Transverse colon (tissue), 4 donors: ENCODE measurements at regions not wholly inside any gene's neighbourhood (a gene's known extent, or its start where the extent isn't known, plus 50 kb on each side); places are given as distances from the start of the nearest gene placed in this dataset.

Experiments
- DNase-seq: peaks from one replicate; pipeline ENCODE4 v3.0.0-alpha.2; 2019
- H3K27ac ChIP-seq, 4 donors: fragments of 200-600 bp; sonication (generic); 2 replicates each; pipeline ENCODE4 v1.5.1; 2016 to 2018; ENCODE audit warnings: inconsistent platforms in 4 of 4
- H3K27me3 ChIP-seq: fragments of 200-600 bp; sonication (generic); 2 replicates; pipeline ENCODE4 v1.5.1; 2017; ENCODE audit warnings: inconsistent platforms
- H3K36me3 ChIP-seq, 4 donors: fragments of 200-600 bp; sonication (generic); 2 replicates each; pipeline ENCODE4 v1.5.1; 2017 to 2019; ENCODE audit warnings: inconsistent platforms in 4 of 4
- H3K4me1 ChIP-seq, 4 donors: fragments of 200-600 bp; sonication (generic); 2 replicates each; pipeline ENCODE4 v1.5.1; 2017 to 2020; ENCODE audit warnings: inconsistent platforms in 4 of 4
- H3K4me3 ChIP-seq, 4 donors: fragments of 200-600 bp; sonication (generic); 1 replicate in 1 of 4; 2 replicates in 3 of 4; pipeline versions ENCODE4 v1.5.1 to v1.6.1; 2017 to 2019; ENCODE audit warnings: inconsistent platforms in 4 of 4
- H3K9me3 ChIP-seq, 2 donors: fragments of 200-600 bp; sonication (generic); 2 replicates each; pipeline ENCODE4 v1.5.1; 2017 to 2019; ENCODE audit warnings: inconsistent platforms in 2 of 2
- CTCF ChIP-seq, 5 experiments: fragments of 200-600 bp in 3 of 5; fragments of 450-650 bp in 2 of 5; sonication (generic) in 3 of 5; IDR thresholded peaks; 1 replicate in 2 of 5; 2 replicates in 3 of 5; pipeline ENCODE4 v1.5.1; 2016 to 2017; ENCODE audit warnings: antibody characterized with exemption in 5 of 5, inconsistent platforms in 3 of 5, mild to moderate bottlenecking in 2 of 5, moderate library complexity in 1 of 5
- EP300 ChIP-seq: sonication (generic); formaldehyde crosslinking; IDR thresholded peaks from one replicate; pipeline ENCODE4 v1.6.1; 2017; ENCODE audit warnings: antibody characterized with exemption, low read depth
- POLR2A ChIP-seq: fragments of 450-650 bp; IDR thresholded peaks from one replicate; pipeline ENCODE4 v1.6.1; 2016; ENCODE audit warnings: antibody characterized with exemption, mild to moderate bottlenecking, moderate library complexity
- POLR2AphosphoS5 ChIP-seq, 3 donors: sonication (generic); formaldehyde crosslinking; IDR thresholded peaks; one replicate each; pipeline ENCODE4 v1.6.1; 2016; ENCODE audit warnings: antibody characterized with exemption in 3 of 3
- WGBS, 2 donors: methylation state at CpG; one replicate each; pipeline ENCODE4 v1.1.5; 2018; ENCODE audit warnings: low coverage in 1 of 2; 5-methylcytosine and 5-hydroxymethylcytosine counted together
- in situ Hi-C, 4 donors: fragments of 200-750 bp; cut with MboI; loops; one replicate each; pipeline versions ENCODE4 v1.15.0 to v1.15.1; 2017; ENCODE audit warnings: low sequenced_read_pairs in 3 of 4, low pct_ligation_motif_present in 1 of 4, low pct_unique_long_range_greater_than_20kb in 1 of 4
- intact Hi-C: fragments of 100-400 bp; cut with DNase I; formaldehyde crosslinking; loops from one replicate; pipeline ENCODE4 v1.15.1; 2023; ENCODE audit warnings: low total_unique reads

- Histone ChIP-seq H3K4me3 (no peak overlapping the region), H3K27ac (no peak overlapping the region), H3K4me1 (peaks cover 0 to 9% (median 0%) of the 10 kb centered on the region in 4 donors), H3K9me3 (no peaks in the 10 kb centered on the region), H3K27me3 (no peaks in the 10 kb centered on the region), H3K36me3 (no peaks in the 10 kb centered on the region)
- TF ChIP-seq EP300 (no peak), CTCF (IDR thresholded peaks at IDR 0.05) (no peak), POLR2AphosphoS5 (IDR thresholded peaks at IDR 0.05) (no peak), POLR2A (no peak)
- in situ Hi-C loops (no loop called here), intact Hi-C loops (no loop called here)
- DNase-seq = no peak
- WGBS, 2 donors = 69 to 92% methylated on average over 2 to 7 of the region's 7 CpGs
These were observed 121.5 kb upstream of the ZNF438 start for GRCh38 chr10:31153161-31153560.

- TF ChIP-seq EP300 (no peak), POLR2AphosphoS5 (IDR thresholded peaks at IDR 0.05) (no peak), POLR2A (no peak), CTCF (IDR thresholded peaks at IDR 0.05) (no peak)
- no peak overlapping the region for H3K27ac ChIP-seq
- 89% methylated on average over 8 of the region's 8 CpGs; no CpG with 5 or more reads in 1 of the 2 donors for WGBS, 2 donors
- intact Hi-C loops = no loop called here
- in situ Hi-C loops = no loop called here
- H3K9me3 ChIP-seq = no peaks in the 10 kb centered on the region
- no peaks in the 10 kb centered on the region for H3K36me3 ChIP-seq
- H3K4me3 ChIP-seq = no peak overlapping the region
- no peaks in the 10 kb centered on the region for H3K27me3 ChIP-seq
- peaks cover 0 to 9% (median 0%) of the 10 kb centered on the region in 4 donors for H3K4me1 ChIP-seq
- DNase-seq = no peak
These were observed 122.0 kb upstream of the ZNF438 start for GRCh38 chr10:31153692-31154091.

GRCh38 chr10:31154996-31155395, 123.3 kb upstream of the ZNF438 start:
- Histone ChIP-seq H3K36me3 (no peaks in the 10 kb centered on the region), H3K9me3 (no peaks in the 10 kb centered on the region), H3K27me3 (no peaks in the 10 kb centered on the region), H3K4me1 (peaks cover 0 to 9% (median 0%) of the 10 kb centered on the region in 4 donors), H3K27ac (no peak overlapping the region), H3K4me3 (no peak overlapping the region)
- no CpG with 5 or more reads among the region's 3 CpGs for WGBS, 2 donors
- no peak for DNase-seq
- no peak for TF ChIP-seq POLR2AphosphoS5 (IDR thresholded peaks at IDR 0.05)
- no peak for TF ChIP-seq EP300
- no peak for TF ChIP-seq CTCF (IDR thresholded peaks at IDR 0.05)
- TF ChIP-seq POLR2A = no peak
- in situ Hi-C loops (no loop called here), intact Hi-C loops (no loop called here)

- no peaks in the 10 kb centered on the region for H3K9me3 ChIP-seq
- WGBS, 2 donors = 53 to 61% methylated on average over 6 to 19 of the region's 19 CpGs
- in situ Hi-C loops (no loop called here), intact Hi-C loops (no loop called here)
- H3K27me3 ChIP-seq = no peaks in the 10 kb centered on the region
- no peak for TF ChIP-seq EP300
- no peaks in the 10 kb centered on the region for H3K36me3 ChIP-seq
- peak overlapping the region; percentile 30 to 65 (median 58) for H3K27ac ChIP-seq
- DNase-seq = peak; percentile 30
- H3K4me3 ChIP-seq = no peak overlapping the region
- H3K4me1 ChIP-seq = peaks cover 0 to 9% (median 0%) of the 10 kb centered on the region in 4 donors
These were observed 125.7 kb upstream of the ZNF438 start for GRCh38 chr10:31157123-31158010.
